Spinal cord (tissue), 9 donors: ENCODE measurements at regions not wholly inside any gene's neighbourhood (a gene's known extent, or its start where the extent isn't known, plus 50 kb on each side); places are given as distances from the start of the nearest gene placed in this dataset.
"Not testable (repeated sequence)": the region's sequence is repeated elsewhere in the genome, so short reads cannot be mapped to it uniquely, and the experiment has no call there.

Source experiments
- DNase-seq, 6 donors: peaks; one replicate each; pipeline versions ENCODE4 v3.0.0 to v3.0.0-alpha.2; 2013 to 2015; ENCODE audit warnings: low spot score in 6 of 6, low read depth in 4 of 6
- H3K27ac ChIP-seq: one replicate; pipeline ENCODE4 v1.5.1; 2013; ENCODE audit warnings: low read depth, low read length, control low read depth
- H3K27me3 ChIP-seq: one replicate; pipeline ENCODE4 v1.6.1; 2013; ENCODE audit warnings: low read length; ENCODE audit not compliant: control insufficient read depth, insufficient read depth
- H3K36me3 ChIP-seq: one replicate; pipeline ENCODE4 v1.6.1; 2013; ENCODE audit warnings: low read length; ENCODE audit not compliant: control insufficient read depth, insufficient read depth
- H3K4me1 ChIP-seq: one replicate; pipeline ENCODE4 v1.6.1; 2013; ENCODE audit warnings: low read length; ENCODE audit not compliant: control insufficient read depth, insufficient read depth
- H3K4me3 ChIP-seq: one replicate; pipeline ENCODE4 v1.5.1; 2013; ENCODE audit warnings: low read depth, low read length, control low read depth
- H3K9me3 ChIP-seq: one replicate; pipeline ENCODE4 v1.6.1; 2013; ENCODE audit warnings: low read length; ENCODE audit not compliant: control insufficient read depth, insufficient read depth
- WGBS: methylation state at CpG from one replicate; pipeline ENCODE4 v1.1.5; 2013; ENCODE audit warnings: missing lambda C conversion rate; ENCODE audit not compliant: insufficient coverage; 5-methylcytosine and 5-hydroxymethylcytosine counted together
- donor health status: healthy.

DNA sequence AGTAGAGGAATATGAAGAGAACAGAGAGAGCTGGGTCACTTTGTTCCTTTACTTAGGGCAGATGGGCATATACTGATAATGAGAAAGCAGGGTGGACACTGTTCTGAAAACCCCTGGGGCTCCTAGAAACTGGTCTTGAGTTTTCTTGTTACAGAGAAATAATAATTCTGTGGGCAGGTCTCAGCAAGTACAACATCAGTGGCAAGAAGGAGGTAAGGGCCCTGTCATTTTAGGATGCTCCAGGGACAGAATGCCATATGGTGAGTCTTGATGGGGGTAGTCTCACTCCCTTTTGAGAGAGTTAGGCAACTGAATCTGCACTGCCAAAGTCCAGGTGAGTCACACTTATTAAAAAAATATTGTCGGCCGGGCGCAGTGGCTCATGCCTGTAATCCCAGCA, 102.3 kb downstream of the KCNJ2 start:
- DNase-seq = no peak
- no peaks in the 10 kb centered on the region for H3K9me3 ChIP-seq
- no peaks in the 10 kb centered on the region for H3K27me3 ChIP-seq
- H3K27ac ChIP-seq = no peak overlapping the region
- WGBS = no CpG with 5 or more reads among the region's 3 CpGs
- no peak overlapping the region for H3K4me3 ChIP-seq
- H3K4me1 ChIP-seq = no peaks in the 10 kb centered on the region
- H3K36me3 ChIP-seq = no peaks in the 10 kb centered on the region

DNA sequence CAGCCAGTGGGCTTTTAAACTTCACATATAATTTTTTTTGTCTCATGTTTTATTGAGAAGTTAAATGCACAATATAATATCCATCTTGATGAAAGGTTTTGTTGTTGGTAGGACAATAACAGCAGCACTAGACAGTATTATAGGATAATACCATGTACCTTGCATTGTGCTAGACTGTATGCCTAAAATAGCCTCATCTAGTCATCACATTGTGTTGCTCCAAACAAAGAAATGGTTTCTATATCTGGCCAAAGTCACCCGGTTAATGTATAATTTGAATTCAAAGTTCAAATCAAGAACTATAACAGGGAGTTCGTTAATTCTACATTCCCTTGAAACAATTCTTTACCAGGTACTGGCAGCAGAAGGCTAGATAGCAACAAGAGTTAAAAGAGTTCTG, 104.9 kb downstream of the KCNJ2 start:
- Histone ChIP-seq H3K36me3 (no peaks in the 10 kb centered on the region), H3K9me3 (no peaks in the 10 kb centered on the region), H3K27ac (no peak overlapping the region), H3K4me1 (no peaks in the 10 kb centered on the region), H3K4me3 (no peak overlapping the region), H3K27me3 (no peaks in the 10 kb centered on the region)
- 83% methylated on average over 1 of the region's 2 CpGs for WGBS
- no peak for DNase-seq

DNA sequence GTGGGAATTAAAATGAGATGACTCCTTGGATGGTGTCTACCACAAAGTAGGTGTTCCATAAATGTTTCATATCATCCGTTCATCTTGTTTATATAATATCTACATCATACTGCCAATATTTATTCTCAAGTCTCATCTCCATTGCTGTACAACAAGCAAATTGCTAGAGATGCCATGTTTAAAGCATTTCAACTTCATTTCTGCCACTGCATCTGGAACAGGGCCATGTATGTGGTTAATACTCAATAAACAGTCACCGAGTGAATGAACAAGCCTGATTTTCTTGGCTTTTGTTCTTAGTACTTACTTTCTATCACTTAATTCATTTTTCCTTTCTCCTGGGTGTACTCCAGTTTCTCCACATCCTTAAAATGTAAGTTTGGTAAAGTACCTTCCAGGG, 107.6 kb downstream of the KCNJ2 start:
- Histone ChIP-seq H3K9me3 (no peaks in the 10 kb centered on the region), H3K4me3 (no peak overlapping the region), H3K27ac (no peak overlapping the region), H3K36me3 (no peaks in the 10 kb centered on the region), H3K4me1 (no peaks in the 10 kb centered on the region), H3K27me3 (no peaks in the 10 kb centered on the region)
- DNase-seq = peak in 1 of 6 donors; percentile 43
- WGBS = no CpG with 5 or more reads among the region's 2 CpGs

GRCh38 chr17:70278844-70279462, 109.6 kb downstream of the KCNJ2 start:
- Histone ChIP-seq H3K27me3 (no peaks in the 10 kb centered on the region), H3K36me3 (no peaks in the 10 kb centered on the region), H3K27ac (no peak overlapping the region), H3K9me3 (no peaks in the 10 kb centered on the region), H3K4me1 (no peaks in the 10 kb centered on the region), H3K4me3 (no peak overlapping the region)
- DNase-seq = no peak
- WGBS = 56% methylated on average over 3 of the region's 5 CpGs

DNA sequence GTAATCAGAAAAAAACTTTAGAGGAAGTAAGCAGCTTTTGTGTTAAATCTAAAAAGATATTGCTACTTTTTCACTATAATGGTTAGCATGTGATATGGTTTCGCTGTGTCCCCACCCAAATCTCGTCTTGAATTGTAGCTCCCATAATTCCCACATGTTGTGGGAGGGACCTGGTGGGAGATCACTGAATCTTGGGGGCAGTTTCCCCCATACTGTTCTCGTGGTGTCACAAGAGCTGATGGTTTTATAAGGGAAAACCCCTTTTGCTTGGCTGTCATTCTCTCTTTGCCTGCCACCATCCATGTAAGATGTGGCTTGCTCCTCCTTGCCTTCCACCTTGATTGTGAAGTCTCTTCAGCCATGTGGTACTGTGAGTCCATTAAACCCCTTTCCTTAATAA, 117.1 kb downstream of the KCNJ2 start:
- WGBS = no CpG with 5 or more reads among the region's 3 CpGs
- Histone ChIP-seq H3K4me3 (no peak overlapping the region), H3K4me1 (no peaks in the 10 kb centered on the region), H3K36me3 (no peaks in the 10 kb centered on the region), H3K9me3 (no peaks in the 10 kb centered on the region), H3K27me3 (no peaks in the 10 kb centered on the region), H3K27ac (no peak overlapping the region)
- DNase-seq = no peak

- H3K4me3 ChIP-seq = no peak overlapping the region
- no peak overlapping the region for H3K27ac ChIP-seq
- DNase-seq = no peak
- H3K36me3 ChIP-seq = no peaks in the 10 kb centered on the region
- 100% methylated on average over 2 of the region's 3 CpGs for WGBS
- H3K9me3 ChIP-seq = no peaks in the 10 kb centered on the region
- no peaks in the 10 kb centered on the region for H3K27me3 ChIP-seq
- no peaks in the 10 kb centered on the region for H3K4me1 ChIP-seq
These were observed 119.4 kb downstream of the KCNJ2 start for GRCh38 chr17:70288540-70289290.

DNA sequence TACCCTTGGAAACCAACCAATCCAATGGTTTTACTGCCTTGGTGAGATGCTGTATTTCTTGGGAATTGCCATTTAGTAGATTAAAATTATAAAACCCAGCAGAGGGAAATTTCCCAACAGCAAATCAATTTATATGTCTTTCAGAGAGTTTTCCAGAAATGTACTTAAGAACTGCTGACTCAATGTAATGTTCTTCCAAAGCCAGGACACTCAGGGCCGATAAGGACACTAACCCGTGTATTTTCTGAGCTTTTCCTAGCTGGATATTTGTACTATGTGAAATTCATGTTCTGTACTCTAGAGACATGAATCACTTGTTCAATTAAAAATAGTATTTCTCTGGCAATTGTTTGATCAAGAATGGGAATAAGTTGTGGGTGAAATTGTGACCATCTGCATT, 121.4 kb downstream of the KCNJ2 start:
- DNase-seq = no peak
- H3K27ac ChIP-seq = no peak overlapping the region
- H3K36me3 ChIP-seq = no peaks in the 10 kb centered on the region
- no peaks in the 10 kb centered on the region for H3K27me3 ChIP-seq
- H3K4me3 ChIP-seq = no peak overlapping the region
- H3K4me1 ChIP-seq = no peaks in the 10 kb centered on the region
- no CpG with 5 or more reads among the region's 2 CpGs for WGBS
- no peaks in the 10 kb centered on the region for H3K9me3 ChIP-seq

GRCh38 chr17:70292366-70292765, 123.0 kb downstream of the KCNJ2 start:
- no peaks in the 10 kb centered on the region for H3K27me3 ChIP-seq
- no peaks in the 10 kb centered on the region for H3K4me1 ChIP-seq
- no peak for DNase-seq
- no CpG with 5 or more reads among the region's 1 CpG for WGBS
- no peak overlapping the region for H3K27ac ChIP-seq
- no peak overlapping the region for H3K4me3 ChIP-seq
- H3K36me3 ChIP-seq = no peaks in the 10 kb centered on the region
- H3K9me3 ChIP-seq = no peaks in the 10 kb centered on the region

GRCh38 chr17:70293564-70294310, 124.4 kb downstream of the KCNJ2 start:
- H3K4me1 ChIP-seq, H3K36me3 ChIP-seq, H3K4me3 ChIP-seq, H3K27me3 ChIP-seq, DNase-seq, H3K27ac ChIP-seq, H3K9me3 ChIP-seq: not testable (repeated sequence)
- WGBS = no CpG with 5 or more reads among the region's 6 CpGs
